ENCODE measurements at regions not wholly inside any gene's neighbourhood (a gene's known extent, or its start where the extent isn't known, plus 50 kb on each side); places are given as distances from the start of the nearest gene placed in this dataset.

DNA sequence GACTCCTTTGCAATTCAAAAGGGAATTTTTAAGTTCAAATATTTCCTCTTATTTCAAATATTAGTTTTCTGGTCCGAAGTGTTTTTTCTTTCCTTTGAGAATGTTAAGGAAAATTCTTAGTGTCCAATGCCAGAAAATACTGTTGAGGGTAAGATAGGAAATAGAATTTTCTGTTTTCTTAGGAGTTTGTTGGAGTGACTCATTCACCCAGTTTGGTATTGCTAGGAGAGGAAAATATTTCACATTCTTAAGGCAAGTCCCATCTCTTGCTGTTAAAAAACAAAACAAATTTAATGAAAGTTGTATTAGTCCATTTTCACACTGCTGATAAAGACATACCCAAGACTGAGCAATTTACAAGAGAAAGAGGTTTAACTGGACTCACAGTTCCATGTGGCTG is 349.2 kb upstream of the ADAMTSL1 start:
- Histone ChIP-seq H3K36me3 (no peaks in the 10 kb centered on the region), H3K4me3 (no peak overlapping the region), H3K4me1 (no peaks in the 10 kb centered on the region), H3K27ac (no peak overlapping the region), H3K27me3 (no peaks in the 10 kb centered on the region), H3K9me3 (no peaks in the 10 kb centered on the region)
- intact Hi-C loops (cut with DNase I; ENCODE audit: low total_unique reads): no loop called here
- DNase-seq (no peak), ATAC-seq (no peak)
- TF ChIP-seq POLR2A (IDR thresholded peaks at IDR 0.05): no peak
- TF ChIP-seq, protein P1, sequence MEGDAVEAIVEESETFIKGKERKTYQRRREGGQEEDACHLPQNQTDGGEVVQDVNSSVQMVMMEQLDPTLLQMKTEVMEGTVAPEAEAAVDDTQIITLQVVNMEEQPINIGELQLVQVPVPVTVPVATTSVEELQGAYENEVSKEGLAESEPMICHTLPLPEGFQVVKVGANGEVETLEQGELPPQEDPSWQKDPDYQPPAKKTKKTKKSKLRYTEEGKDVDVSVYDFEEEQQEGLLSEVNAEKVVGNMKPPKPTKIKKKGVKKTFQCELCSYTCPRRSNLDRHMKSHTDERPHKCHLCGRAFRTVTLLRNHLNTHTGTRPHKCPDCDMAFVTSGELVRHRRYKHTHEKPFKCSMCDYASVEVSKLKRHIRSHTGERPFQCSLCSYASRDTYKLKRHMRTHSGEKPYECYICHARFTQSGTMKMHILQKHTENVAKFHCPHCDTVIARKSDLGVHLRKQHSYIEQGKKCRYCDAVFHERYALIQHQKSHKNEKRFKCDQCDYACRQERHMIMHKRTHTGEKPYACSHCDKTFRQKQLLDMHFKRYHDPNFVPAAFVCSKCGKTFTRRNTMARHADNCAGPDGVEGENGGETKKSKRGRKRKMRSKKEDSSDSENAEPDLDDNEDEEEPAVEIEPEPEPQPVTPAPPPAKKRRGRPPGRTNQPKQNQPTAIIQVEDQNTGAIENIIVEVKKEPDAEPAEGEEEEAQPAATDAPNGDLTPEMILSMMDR (IDR thresholded peaks at IDR 0.05 in 4 of 5, conservative IDR thresholded peaks at IDR 0.05 in 1 of 5): no peak
- in situ Hi-C loops (cut with MboI; ENCODE audit: low sequenced_read_pairs in 4 of 4): no loop called here

DNA sequence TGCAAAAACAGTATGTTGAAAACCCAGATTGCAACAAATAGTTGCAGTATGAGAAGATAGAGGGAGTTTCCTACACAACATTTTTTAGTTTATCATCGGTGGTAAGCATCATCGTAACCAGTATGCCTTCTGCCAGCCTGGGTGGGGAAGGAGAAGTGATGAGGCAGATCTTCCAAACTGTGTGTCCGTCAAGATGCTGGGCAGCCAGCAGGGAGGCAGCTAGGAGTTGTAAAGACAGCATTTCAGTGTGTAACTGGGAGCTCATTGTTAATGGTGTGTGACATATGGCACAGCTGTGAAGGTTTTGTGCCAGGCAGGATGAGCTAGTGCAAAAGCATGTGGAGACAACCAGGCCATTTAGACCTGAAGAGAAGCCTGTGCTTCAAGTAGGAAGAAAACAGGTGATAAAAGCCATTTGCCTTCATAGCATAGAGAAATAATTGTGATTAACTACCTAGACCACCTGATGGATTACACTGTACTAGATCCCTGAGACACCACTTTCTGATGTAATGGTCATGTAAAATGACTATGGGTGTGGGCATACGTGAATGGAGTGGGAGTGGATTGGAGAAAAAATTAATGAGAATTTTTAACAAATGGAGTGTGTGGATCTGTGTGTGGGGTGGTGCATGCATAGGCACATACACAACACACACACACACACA is 347.0 kb upstream of the ADAMTSL1 start:
- Histone ChIP-seq H3K27me3 (no peaks in the 10 kb centered on the region), H3K27ac (no peak overlapping the region), H3K4me1 (no peaks in the 10 kb centered on the region), H3K4me3 (no peak overlapping the region), H3K9me3 (no peaks in the 10 kb centered on the region), H3K36me3 (no peaks in the 10 kb centered on the region)
- TF ChIP-seq, protein P1 (IDR thresholded peaks at IDR 0.05 in 4 of 5, conservative IDR thresholded peaks at IDR 0.05 in 1 of 5): no peak
- no peak for TF ChIP-seq POLR2A (IDR thresholded peaks at IDR 0.05)
- intact Hi-C loops (cut with DNase I; ENCODE audit: low total_unique reads) (no loop called here), in situ Hi-C loops (cut with MboI; ENCODE audit: low sequenced_read_pairs in 4 of 4) (no loop called here)
- no peak for ATAC-seq
- no peak for DNase-seq

DNA sequence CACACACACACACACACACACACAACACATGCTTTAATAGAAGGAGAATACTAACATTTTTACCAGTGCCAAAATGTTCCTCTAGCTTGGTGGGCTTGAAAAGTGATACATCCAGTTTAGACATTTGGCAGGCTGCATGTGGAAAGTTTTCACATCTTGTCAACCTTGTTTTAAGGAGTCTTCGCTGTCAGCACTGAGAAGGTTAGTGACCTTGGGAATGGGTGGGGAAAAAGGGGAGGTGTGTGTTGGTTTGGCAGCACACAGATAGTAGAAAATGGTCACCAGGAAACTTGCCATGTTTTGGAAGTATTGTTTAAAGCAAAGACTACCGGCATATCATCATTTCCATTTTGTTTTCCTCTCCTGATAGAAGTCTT is 346.5 kb upstream of the ADAMTSL1 start:
- in situ Hi-C loops (cut with MboI; ENCODE audit: low sequenced_read_pairs in 4 of 4): no loop called here
- Histone ChIP-seq H3K4me1 (no peaks in the 10 kb centered on the region), H3K27ac (no peak overlapping the region), H3K36me3 (no peaks in the 10 kb centered on the region), H3K27me3 (no peaks in the 10 kb centered on the region), H3K4me3 (no peak overlapping the region), H3K9me3 (no peaks in the 10 kb centered on the region)
- no peak for TF ChIP-seq POLR2A (IDR thresholded peaks at IDR 0.05)
- intact Hi-C loops (cut with DNase I; ENCODE audit: low total_unique reads): no loop called here
- DNase-seq (no peak), ATAC-seq (no peak)

DNA sequence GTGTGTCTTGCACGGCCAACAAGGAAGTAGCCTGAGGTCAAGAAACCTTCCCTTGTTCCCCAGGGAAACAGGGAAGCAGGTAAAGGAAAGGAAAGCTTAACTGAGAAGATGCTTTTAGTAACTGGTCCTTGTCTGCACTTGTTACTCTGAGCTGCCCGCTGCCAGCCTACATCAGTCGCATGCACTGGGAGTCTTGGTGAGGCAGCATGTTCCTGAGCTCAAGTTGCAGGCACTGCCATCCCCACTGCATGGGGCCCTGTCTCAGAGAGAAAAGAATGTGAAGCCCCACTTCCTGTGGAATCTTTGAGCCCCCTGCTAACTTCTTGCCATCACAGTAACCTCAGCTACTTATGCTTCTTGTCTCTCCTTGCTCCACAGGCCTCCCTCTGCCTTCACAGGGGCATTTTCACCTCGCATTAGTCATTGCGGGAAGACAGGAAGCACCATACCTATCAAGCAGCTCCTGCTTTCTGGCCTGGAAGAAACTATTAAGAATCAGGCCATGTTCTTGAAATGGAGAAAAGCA is 344.1 kb upstream of the ADAMTSL1 start:
- intact Hi-C loops (cut with DNase I; ENCODE audit: low total_unique reads): no loop called here
- Histone ChIP-seq H3K4me3 (no peak overlapping the region), H3K9me3 (no peaks in the 10 kb centered on the region), H3K4me1 (no peaks in the 10 kb centered on the region), H3K27me3 (no peaks in the 10 kb centered on the region), H3K36me3 (no peaks in the 10 kb centered on the region), H3K27ac (no peak overlapping the region)
- in situ Hi-C loops (cut with MboI; ENCODE audit: low sequenced_read_pairs in 4 of 4): no loop called here
- DNase-seq (no peak), ATAC-seq (no peak)
- TF ChIP-seq, protein P1 (IDR thresholded peaks at IDR 0.05 in 4 of 5, conservative IDR thresholded peaks at IDR 0.05 in 1 of 5): no peak
- TF ChIP-seq POLR2A (IDR thresholded peaks at IDR 0.05): no peak

DNA sequence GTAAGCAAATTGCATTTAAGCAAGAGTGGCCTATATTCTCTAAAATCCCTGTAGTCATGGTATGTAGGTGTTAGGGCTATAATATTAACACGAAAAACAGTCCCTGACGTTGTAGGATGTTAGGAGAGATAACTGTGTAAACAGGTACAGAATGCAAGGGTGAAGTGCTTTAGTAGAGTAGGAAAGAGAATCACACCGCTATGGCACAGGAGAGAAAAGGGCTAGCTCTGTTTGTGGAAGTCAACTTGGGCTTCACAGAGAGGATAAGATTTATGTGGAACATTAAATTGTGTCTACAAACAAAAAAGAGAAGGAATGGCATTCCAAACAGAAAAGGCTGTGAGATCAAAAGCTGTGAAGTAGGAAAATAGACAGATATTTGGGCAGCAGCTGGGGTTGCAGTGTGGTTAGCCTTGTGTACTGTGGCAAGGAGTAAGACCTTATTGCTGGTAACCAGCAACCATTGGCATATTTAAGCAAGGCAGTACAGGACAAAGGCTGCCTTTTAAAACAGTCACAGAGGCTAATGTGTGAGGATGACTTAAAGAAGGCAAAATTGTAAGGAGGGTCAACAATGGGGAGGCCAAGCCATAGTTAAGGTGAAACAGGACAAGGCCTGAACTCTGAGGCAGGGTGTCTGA is 337.5 kb upstream of the ADAMTSL1 start:
- H3K36me3 ChIP-seq: no peaks in the 10 kb centered on the region
- H3K9me3 ChIP-seq: no peaks in the 10 kb centered on the region
- no peaks in the 10 kb centered on the region for H3K27me3 ChIP-seq
- TF ChIP-seq POLR2A (IDR thresholded peaks at IDR 0.05): no peak
- TF ChIP-seq, protein P1 (IDR thresholded peaks at IDR 0.05 in 4 of 5, conservative IDR thresholded peaks at IDR 0.05 in 1 of 5): no peak
- DNase-seq (no peak), ATAC-seq (no peak)
- H3K27ac ChIP-seq: no peak overlapping the region
- no peak overlapping the region for H3K4me3 ChIP-seq
- no peaks in the 10 kb centered on the region for H3K4me1 ChIP-seq
- in situ Hi-C loops (cut with MboI; ENCODE audit: low sequenced_read_pairs in 4 of 4): no loop called here
- intact Hi-C loops (cut with DNase I; ENCODE audit: low total_unique reads): no loop called here
